ENCODE measurements at regions not wholly inside any gene's neighbourhood (a gene's known extent, or its start where the extent isn't known, plus 50 kb on each side); places are given as distances from the start of the nearest gene placed in this dataset.

DNA sequence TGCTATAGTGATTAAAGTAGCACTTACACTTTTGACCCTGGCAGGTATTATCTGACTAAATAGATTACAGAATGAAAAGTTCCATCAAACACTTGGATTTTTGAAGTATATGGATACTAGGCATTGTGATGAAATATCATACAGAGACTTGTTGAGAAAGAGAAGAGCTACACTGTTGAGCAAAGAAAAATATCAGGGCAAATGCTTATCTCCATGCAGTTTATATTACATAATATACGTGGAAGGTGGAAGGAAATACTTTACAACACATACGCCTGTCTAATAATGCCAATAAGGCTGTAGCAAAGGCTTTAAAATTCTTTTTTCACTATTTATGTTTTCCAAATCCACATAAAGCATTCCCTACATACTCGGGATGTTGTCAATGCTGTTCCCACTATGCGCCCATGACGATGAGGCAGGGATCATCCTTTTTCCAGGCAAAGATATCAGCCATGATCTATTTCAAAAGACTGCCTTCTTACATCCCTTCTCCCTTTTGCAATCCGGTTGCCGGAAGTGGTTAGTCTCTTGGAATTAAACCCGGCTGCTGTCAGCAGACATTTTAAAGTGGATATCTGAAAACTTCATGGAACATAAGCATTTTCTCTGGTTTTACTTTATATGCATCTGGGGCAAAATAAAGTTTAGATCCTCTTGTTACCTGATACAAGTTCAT is 92.6 kb upstream of the ITGA4 start:
- DNase-seq (ENCODE audit: low read depth in 1 of 2, low spot score in 1 of 2), result peak in 1 of 2 experiments; percentile 2

GRCh38 chr2:181366675-181367175 is 90.5 kb upstream of the ITGA4 start:
- DNase-seq (ENCODE audit: low read depth in 1 of 2, low spot score in 1 of 2), result no peak
- no peak for TF ChIP-seq JUND (IDR thresholded peaks at IDR 0.05; ENCODE audit: low read depth)
- in situ Hi-C loops (cut with HindIII; ENCODE audit: low pct_unique_long_range_greater_than_20kb, low sequenced_read_pairs), result no loop called here

More for the DNA sequence above, 92.6 kb upstream of the ITGA4 start:
- no peak for TF ChIP-seq JUND (IDR thresholded peaks at IDR 0.05; ENCODE audit: low read depth)
- in situ Hi-C loops (cut with HindIII; ENCODE audit: low pct_unique_long_range_greater_than_20kb, low sequenced_read_pairs), result no loop called here

DNA sequence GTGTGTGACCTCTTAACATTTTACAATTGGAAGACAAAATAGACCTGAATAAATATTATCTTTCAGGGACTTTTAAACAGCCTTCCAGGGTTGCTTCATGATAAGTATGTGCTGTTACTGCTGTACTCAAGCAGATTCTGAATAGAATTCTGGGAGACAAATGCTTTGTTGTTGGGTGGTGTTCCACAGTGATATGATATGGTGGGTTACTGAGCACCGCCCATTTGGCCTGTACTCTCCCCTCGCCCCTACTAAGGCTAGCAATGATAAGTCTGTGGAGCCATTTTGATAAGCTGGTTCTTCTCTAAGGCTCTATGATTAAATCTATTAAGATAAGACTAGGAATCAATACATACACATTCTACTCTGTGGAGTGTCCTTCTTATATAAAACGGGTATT is 89.8 kb upstream of the ITGA4 start:
- in situ Hi-C loops (cut with HindIII; ENCODE audit: low pct_unique_long_range_greater_than_20kb, low sequenced_read_pairs), result no loop called here
- no peak for DNase-seq (ENCODE audit: low read depth in 1 of 2, low spot score in 1 of 2)
- no peak for TF ChIP-seq JUND (IDR thresholded peaks at IDR 0.05; ENCODE audit: low read depth)

DNA sequence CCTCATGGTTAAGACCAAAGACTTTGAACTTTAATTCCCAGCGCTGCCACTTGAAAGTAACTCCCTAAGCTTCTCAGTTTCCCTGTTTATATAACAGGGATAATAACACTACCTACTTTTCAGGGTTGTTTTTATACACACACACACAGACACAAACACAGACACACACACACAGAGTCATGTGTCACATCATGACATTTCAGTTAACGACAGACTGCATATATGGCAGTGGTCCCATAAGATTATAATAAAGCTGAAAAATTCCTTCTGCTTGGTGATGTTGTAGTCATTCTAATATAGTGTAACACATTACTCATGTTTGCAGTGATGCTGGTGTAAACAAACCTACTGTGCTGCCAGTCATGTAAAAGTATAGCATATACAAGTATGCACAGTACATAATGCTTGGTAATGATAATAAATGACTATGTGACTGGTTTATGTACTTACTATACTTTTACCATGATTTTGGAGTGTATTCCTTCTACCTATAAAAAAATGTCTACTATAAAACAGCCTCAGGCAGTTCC is 89.2 kb upstream of the ITGA4 start:
- no peak for TF ChIP-seq JUND (IDR thresholded peaks at IDR 0.05; ENCODE audit: low read depth)
- no peak for DNase-seq (ENCODE audit: low read depth in 1 of 2, low spot score in 1 of 2)
- in situ Hi-C loops (cut with HindIII; ENCODE audit: low pct_unique_long_range_greater_than_20kb, low sequenced_read_pairs), result no loop called here

DNA sequence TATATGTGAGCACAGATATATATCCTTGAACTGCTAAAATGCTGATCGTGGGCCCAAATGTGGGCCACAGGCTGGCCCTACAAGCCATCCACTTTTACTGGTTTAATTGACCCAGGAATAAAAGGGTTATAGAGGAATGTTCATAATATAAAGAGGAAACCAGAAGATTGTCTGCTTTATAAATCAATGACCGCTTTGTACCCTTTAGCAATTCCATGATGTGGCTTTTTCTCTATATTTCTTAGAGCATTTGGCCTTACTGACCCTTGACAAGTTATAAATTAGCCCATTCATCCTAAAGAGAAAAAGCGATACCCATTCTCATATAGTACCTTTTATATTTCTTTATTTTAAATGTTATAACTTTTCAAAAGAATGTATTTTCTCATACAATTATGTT is 87.1 kb upstream of the ITGA4 start:
- in situ Hi-C loops (cut with HindIII; ENCODE audit: low pct_unique_long_range_greater_than_20kb, low sequenced_read_pairs), result no loop called here
- no peak for TF ChIP-seq JUND (IDR thresholded peaks at IDR 0.05; ENCODE audit: low read depth)
- no peak for DNase-seq (ENCODE audit: low read depth in 1 of 2, low spot score in 1 of 2)

DNA sequence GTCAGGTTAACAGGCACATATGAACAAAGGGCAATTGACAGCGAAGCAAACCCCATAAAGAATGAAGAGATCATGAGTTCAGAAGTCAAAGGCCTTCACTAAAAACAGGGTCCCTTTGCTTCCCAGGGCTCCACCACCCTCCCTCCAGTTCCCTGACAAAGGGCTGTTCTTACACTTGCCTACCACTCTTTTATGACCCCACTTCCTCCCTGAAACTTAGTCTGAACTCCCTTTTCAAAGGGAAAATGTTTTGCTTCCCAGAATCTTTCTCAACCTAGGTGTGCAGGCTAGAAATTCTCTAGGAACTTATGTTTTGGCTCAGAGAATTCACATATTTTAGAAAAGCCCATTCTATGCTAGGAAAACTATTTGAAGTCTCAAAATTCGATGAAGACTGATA is 86.0 kb upstream of the ITGA4 start:
- no peak for TF ChIP-seq JUND (IDR thresholded peaks at IDR 0.05; ENCODE audit: low read depth)
- in situ Hi-C loops (cut with HindIII; ENCODE audit: low pct_unique_long_range_greater_than_20kb, low sequenced_read_pairs), result no loop called here
- no peak for DNase-seq (ENCODE audit: low read depth in 1 of 2, low spot score in 1 of 2)

DNA sequence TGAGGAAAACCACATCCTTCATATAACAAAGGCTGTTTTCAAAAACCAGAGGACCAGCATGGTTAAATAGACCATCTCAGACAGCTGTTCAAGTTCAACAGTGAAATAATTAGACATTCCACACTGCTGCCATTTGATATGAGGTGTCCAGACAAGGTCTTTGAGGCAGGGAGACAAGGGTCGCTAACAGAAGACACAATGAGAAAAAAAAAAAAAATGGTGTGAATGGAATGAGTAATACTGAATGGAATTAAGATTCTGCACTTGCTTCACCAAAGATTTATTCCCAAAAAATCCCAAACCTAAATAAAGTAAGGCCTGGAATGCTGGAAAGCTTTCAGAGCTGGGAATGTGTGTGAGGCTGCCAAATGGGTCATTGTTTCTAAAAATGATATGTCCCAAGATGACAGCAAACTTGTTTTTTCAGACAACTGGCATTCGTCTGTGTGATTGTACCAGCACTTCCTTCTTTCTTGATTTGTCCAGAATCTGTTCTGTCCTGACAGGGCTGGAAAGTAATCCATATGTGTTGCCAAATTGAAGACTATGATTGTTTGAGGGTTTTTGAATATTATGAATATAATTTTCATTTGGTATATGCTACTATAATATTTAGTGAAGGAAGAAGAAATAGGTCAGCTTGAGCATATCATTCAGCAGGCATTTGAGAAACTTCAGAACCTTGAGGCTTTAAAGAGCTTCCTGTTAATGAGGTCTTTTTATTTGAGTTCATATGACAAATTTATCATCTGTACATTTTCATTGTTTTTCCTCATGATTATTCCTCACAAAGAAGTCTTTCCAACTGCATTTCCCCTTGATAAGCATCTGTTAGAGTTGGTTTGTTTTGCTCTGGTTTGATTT is 85.2 kb upstream of the ITGA4 start:
- in situ Hi-C loops (cut with HindIII; ENCODE audit: low pct_unique_long_range_greater_than_20kb, low sequenced_read_pairs), result no loop called here
- no peak for TF ChIP-seq JUND (IDR thresholded peaks at IDR 0.05; ENCODE audit: low read depth)
- no peak for DNase-seq (ENCODE audit: low read depth in 1 of 2, low spot score in 1 of 2)

- in situ Hi-C loops (cut with HindIII; ENCODE audit: low pct_unique_long_range_greater_than_20kb, low sequenced_read_pairs), result no loop called here
- no peak for DNase-seq (ENCODE audit: low read depth in 1 of 2, low spot score in 1 of 2)
- TF ChIP-seq JUND (IDR thresholded peaks at IDR 0.05; ENCODE audit: low read depth), result no peak
Measured at GRCh38 chr2:181372646-181373040, 84.5 kb upstream of the ITGA4 start.

- in situ Hi-C loops (cut with HindIII; ENCODE audit: low pct_unique_long_range_greater_than_20kb, low sequenced_read_pairs), result no loop called here
- TF ChIP-seq JUND (IDR thresholded peaks at IDR 0.05; ENCODE audit: low read depth), result no peak
- no peak for DNase-seq (ENCODE audit: low read depth in 1 of 2, low spot score in 1 of 2)
Measured at GRCh38 chr2:181374781-181375675, 82.2 kb upstream of the ITGA4 start.

GRCh38 chr2:181376442-181376841 is 80.7 kb upstream of the ITGA4 start:
- in situ Hi-C loops (cut with HindIII; ENCODE audit: low pct_unique_long_range_greater_than_20kb, low sequenced_read_pairs), result no loop called here
- no peak for TF ChIP-seq JUND (IDR thresholded peaks at IDR 0.05; ENCODE audit: low read depth)
- DNase-seq (ENCODE audit: low read depth in 1 of 2, low spot score in 1 of 2), result no peak

GRCh38 chr2:181376999-181377398 is 80.2 kb upstream of the ITGA4 start:
- no peak for DNase-seq (ENCODE audit: low read depth in 1 of 2, low spot score in 1 of 2)
- TF ChIP-seq JUND (IDR thresholded peaks at IDR 0.05; ENCODE audit: low read depth), result no peak
- in situ Hi-C loops (cut with HindIII; ENCODE audit: low pct_unique_long_range_greater_than_20kb, low sequenced_read_pairs), result no loop called here

- DNase-seq (ENCODE audit: low read depth in 1 of 2, low spot score in 1 of 2), result no peak
- in situ Hi-C loops (cut with HindIII; ENCODE audit: low pct_unique_long_range_greater_than_20kb, low sequenced_read_pairs), result no loop called here
- no peak for TF ChIP-seq JUND (IDR thresholded peaks at IDR 0.05; ENCODE audit: low read depth)
Measured at GRCh38 chr2:181378491-181378890, 78.7 kb upstream of the ITGA4 start.
